Neural crest cell (in vitro differentiated cells): ENCODE measurements at regions not wholly inside any gene's neighbourhood (a gene's known extent, or its start where the extent isn't known, plus 50 kb on each side); places are given as distances from the start of the nearest gene placed in this dataset.

Source experiments
- DNase-seq: peaks from one replicate; pipeline ENCODE4 v3.0.0; 2021; ENCODE audit warnings: low read depth, mixed read lengths, low spot score
- H3K27ac Mint-ChIP-seq: one replicate; pipeline ENCODE4 v1.8.0; 2021; ENCODE audit warnings: mild to moderate bottlenecking, mixed read lengths; ENCODE audit not compliant: unreplicated experiment
- H3K27me3 Mint-ChIP-seq: 2 replicates; pipeline ENCODE4 v1.8.0; 2021; ENCODE audit warnings: low read depth, mild to moderate bottlenecking, mixed read lengths
- H3K36me3 Mint-ChIP-seq: 2 replicates; pipeline ENCODE4 v1.8.0; 2021; ENCODE audit warnings: low read depth, mild to moderate bottlenecking, mixed read lengths
- H3K4me1 Mint-ChIP-seq: 2 replicates; pipeline ENCODE4 v1.8.0; 2021; ENCODE audit warnings: mixed read lengths
- H3K4me3 Mint-ChIP-seq: one replicate; pipeline ENCODE4 v1.8.0; 2021; ENCODE audit warnings: mild to moderate bottlenecking, mixed read lengths
- H3K9me3 Mint-ChIP-seq: 2 replicates; pipeline ENCODE4 v1.8.0; 2021; ENCODE audit warnings: mixed read lengths
- CTCF ChIP-seq: fragments of 200-600 bp; sonication (generic); conservative IDR thresholded peaks from 2 replicates; pipeline ENCODE4 v1.5.0; 2021; ENCODE audit warnings: antibody characterized with exemption, mild to moderate bottlenecking

GRCh38 chr1:90100566-90100965 lies 105.7 kb downstream of the ZNF326 start:
- TF ChIP-seq CTCF, result no peak
- H3K9me3 Mint-ChIP-seq, result no peaks in the 10 kb centered on the region
- no peaks in the 10 kb centered on the region for H3K27me3 Mint-ChIP-seq
- no peak overlapping the region for H3K4me3 Mint-ChIP-seq
- no peaks in the 10 kb centered on the region for H3K36me3 Mint-ChIP-seq
- DNase-seq, result no peak
- H3K4me1 Mint-ChIP-seq, result peaks cover 10% of the 10 kb centered on the region
- H3K27ac Mint-ChIP-seq, result no peak overlapping the region

- Mint-ChIP-seq H3K9me3 (peaks cover 5% of the 10 kb centered on the region), H3K4me1 (no peaks in the 10 kb centered on the region), H3K4me3 (no peak overlapping the region), H3K27ac (no peak overlapping the region), H3K27me3 (peaks cover 4% of the 10 kb centered on the region), H3K36me3 (peaks cover 3% of the 10 kb centered on the region)
- no peak for TF ChIP-seq CTCF
- DNase-seq, result no peak
Observed at GRCh38 chr1:90092441-90092840, 97.5 kb downstream of the ZNF326 start.
